ENCODE measurements at regions not wholly inside any gene's neighbourhood (a gene's known extent, or its start where the extent isn't known, plus 50 kb on each side); places are given as distances from the start of the nearest gene placed in this dataset.

DNA sequence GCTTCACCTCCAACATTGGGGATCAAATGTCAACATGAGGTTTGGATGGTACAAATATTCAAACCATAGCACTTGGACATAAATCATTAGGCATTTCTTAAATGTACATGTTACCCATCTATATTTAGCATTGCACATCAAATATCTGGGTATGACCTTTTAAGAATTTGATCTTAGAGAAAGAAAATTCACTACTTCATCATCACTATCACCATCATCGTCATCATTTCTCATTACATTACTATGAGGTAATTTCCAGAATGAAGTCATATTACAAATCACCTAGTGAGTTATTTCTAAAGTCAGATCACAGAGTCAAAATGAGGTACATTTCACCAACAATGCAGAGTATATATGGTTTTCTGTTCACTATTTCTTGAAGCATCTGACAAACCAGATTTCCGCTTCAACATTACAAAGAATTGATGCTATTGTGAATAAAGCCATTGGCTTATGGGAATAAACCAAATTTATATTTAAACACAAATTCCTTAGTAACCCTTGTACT is 356.4 kb upstream of the GYPC start:
- Mint-ChIP-seq H3K4me3 (no peak overlapping the region), H3K4me1 (no peaks in the 10 kb centered on the region), H3K36me3 (ENCODE audit: low read depth) (no peaks in the 10 kb centered on the region), H3K27ac (no peak overlapping the region), H3K27me3 (ENCODE audit: insufficient read depth) (no peaks in the 10 kb centered on the region), H3K9me3 (no peaks in the 10 kb centered on the region)
- no peak for DNase-seq
- H3K36me3 ChIP-seq (ENCODE audit: control insufficient read depth, insufficient read depth, low read length): no peaks in the 10 kb centered on the region
- TF ChIP-seq, protein P1, sequence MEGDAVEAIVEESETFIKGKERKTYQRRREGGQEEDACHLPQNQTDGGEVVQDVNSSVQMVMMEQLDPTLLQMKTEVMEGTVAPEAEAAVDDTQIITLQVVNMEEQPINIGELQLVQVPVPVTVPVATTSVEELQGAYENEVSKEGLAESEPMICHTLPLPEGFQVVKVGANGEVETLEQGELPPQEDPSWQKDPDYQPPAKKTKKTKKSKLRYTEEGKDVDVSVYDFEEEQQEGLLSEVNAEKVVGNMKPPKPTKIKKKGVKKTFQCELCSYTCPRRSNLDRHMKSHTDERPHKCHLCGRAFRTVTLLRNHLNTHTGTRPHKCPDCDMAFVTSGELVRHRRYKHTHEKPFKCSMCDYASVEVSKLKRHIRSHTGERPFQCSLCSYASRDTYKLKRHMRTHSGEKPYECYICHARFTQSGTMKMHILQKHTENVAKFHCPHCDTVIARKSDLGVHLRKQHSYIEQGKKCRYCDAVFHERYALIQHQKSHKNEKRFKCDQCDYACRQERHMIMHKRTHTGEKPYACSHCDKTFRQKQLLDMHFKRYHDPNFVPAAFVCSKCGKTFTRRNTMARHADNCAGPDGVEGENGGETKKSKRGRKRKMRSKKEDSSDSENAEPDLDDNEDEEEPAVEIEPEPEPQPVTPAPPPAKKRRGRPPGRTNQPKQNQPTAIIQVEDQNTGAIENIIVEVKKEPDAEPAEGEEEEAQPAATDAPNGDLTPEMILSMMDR (conservative IDR thresholded peaks at IDR 0.05): no peak
- H3K27me3 ChIP-seq (ENCODE audit: control insufficient read depth, insufficient read depth, low read length, poor library complexity, severe bottlenecking): no peaks in the 10 kb centered on the region
- 100% methylated on average over 1 of the region's 2 CpGs; no CpG with 5 or more reads in 1 of the 2 experiments for WGBS, 2 experiments (ENCODE audit: insufficient coverage in 1 of 2, insufficient read length in 1 of 2)
- no peaks in the 10 kb centered on the region for H3K9me3 ChIP-seq (ENCODE audit: control insufficient read depth, low read length)
- H3K9ac ChIP-seq (ENCODE audit: extremely low read depth, low read length, poor library complexity, severe bottlenecking): no peak overlapping the region
- H3K4me3 ChIP-seq (ENCODE audit: low read length): no peak overlapping the region
- H3K4me1 ChIP-seq (ENCODE audit: control insufficient read depth, insufficient read depth, low read length): no peaks in the 10 kb centered on the region
- H3K27ac ChIP-seq (ENCODE audit: low read depth, low read length): no peak overlapping the region

DNA sequence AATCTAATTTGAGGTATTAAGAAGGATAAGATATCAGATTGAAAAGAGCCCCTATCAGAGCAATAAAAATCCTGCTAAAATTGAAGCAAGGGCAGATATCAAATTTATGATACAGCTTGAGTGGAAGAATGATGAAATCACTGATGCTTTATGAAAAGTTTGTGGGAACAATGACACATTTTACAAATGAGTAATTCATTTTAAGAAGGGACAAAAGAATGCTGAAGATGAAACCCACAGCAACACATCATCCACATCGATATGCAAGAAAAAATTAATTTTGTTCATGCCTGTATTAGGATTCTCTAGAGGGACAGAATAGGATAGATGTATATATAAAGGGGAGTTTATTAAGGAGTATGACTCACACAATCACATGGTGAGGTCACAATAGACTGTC is 355.6 kb upstream of the GYPC start:
- 80% methylated on average over 1 of the region's 1 CpG; no CpG with 5 or more reads in 1 of the 2 experiments for WGBS, 2 experiments (ENCODE audit: insufficient coverage in 1 of 2, insufficient read length in 1 of 2)
- TF ChIP-seq, protein P1 (conservative IDR thresholded peaks at IDR 0.05): no peak
- no peaks in the 10 kb centered on the region for H3K27me3 Mint-ChIP-seq (ENCODE audit: insufficient read depth)

DNA sequence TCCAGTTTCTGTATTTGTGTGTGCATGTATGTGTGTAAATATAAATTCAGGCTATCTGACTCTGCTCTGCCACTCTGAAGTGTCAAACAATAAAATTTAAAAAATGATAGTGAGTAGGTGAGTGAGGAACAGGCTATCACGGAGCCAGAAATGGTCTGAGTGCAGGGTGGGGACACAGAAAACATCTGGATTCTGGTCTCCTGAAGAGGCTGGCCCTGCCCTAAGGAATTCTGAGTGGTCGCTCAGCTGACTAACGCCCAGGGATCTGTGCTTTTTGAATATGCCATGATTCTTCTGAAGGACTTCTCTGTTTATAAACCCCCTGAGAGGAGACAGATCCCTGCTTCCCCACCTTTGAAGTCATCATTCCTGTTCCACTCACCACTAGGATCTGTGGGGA is 353.9 kb upstream of the GYPC start:
- 60 to 63% methylated on average over 3 of the region's 3 CpGs for WGBS, 2 experiments (ENCODE audit: insufficient coverage in 1 of 2, insufficient read length in 1 of 2)
- Mint-ChIP-seq H3K27me3 (ENCODE audit: insufficient read depth) (no peaks in the 10 kb centered on the region), H3K27ac (no peak overlapping the region), H3K36me3 (ENCODE audit: low read depth) (no peaks in the 10 kb centered on the region), H3K4me3 (no peak overlapping the region), H3K9me3 (no peaks in the 10 kb centered on the region), H3K4me1 (no peaks in the 10 kb centered on the region)
- no peak overlapping the region for H3K27ac ChIP-seq (ENCODE audit: low read depth, low read length)
- TF ChIP-seq, protein P1 (conservative IDR thresholded peaks at IDR 0.05): no peak
- no peaks in the 10 kb centered on the region for H3K9me3 ChIP-seq (ENCODE audit: control insufficient read depth, low read length)
- DNase-seq: no peak
- no peak overlapping the region for H3K4me3 ChIP-seq (ENCODE audit: low read length)
- no peaks in the 10 kb centered on the region for H3K27me3 ChIP-seq (ENCODE audit: control insufficient read depth, insufficient read depth, low read length, poor library complexity, severe bottlenecking)
- H3K9ac ChIP-seq (ENCODE audit: extremely low read depth, low read length, poor library complexity, severe bottlenecking): no peak overlapping the region
- no peaks in the 10 kb centered on the region for H3K4me1 ChIP-seq (ENCODE audit: control insufficient read depth, insufficient read depth, low read length)
- no peaks in the 10 kb centered on the region for H3K36me3 ChIP-seq (ENCODE audit: control insufficient read depth, insufficient read depth, low read length)

More for the DNA sequence above, 355.6 kb upstream of the GYPC start:
- Histone ChIP-seq H3K27ac (ENCODE audit: low read depth, low read length) (no peak overlapping the region), H3K4me3 (ENCODE audit: low read length) (no peak overlapping the region), H3K4me1 (ENCODE audit: control insufficient read depth, insufficient read depth, low read length) (no peaks in the 10 kb centered on the region), H3K9ac (ENCODE audit: extremely low read depth, low read length, poor library complexity, severe bottlenecking) (no peak overlapping the region), H3K9me3 (ENCODE audit: control insufficient read depth, low read length) (no peaks in the 10 kb centered on the region), H3K36me3 (ENCODE audit: control insufficient read depth, insufficient read depth, low read length) (no peaks in the 10 kb centered on the region), H3K27me3 (ENCODE audit: control insufficient read depth, insufficient read depth, low read length, poor library complexity, severe bottlenecking) (no peaks in the 10 kb centered on the region)
- no peaks in the 10 kb centered on the region for H3K9me3 Mint-ChIP-seq
- no peaks in the 10 kb centered on the region for H3K4me1 Mint-ChIP-seq
- no peak overlapping the region for H3K4me3 Mint-ChIP-seq
- no peak for DNase-seq
- no peaks in the 10 kb centered on the region for H3K36me3 Mint-ChIP-seq (ENCODE audit: low read depth)
- no peak overlapping the region for H3K27ac Mint-ChIP-seq
